GM23248 (cell line): ENCODE measurements at regions not wholly inside any gene's neighbourhood (a gene's known extent, or its start where the extent isn't known, plus 50 kb on each side); places are given as distances from the start of the nearest gene placed in this dataset.

Experiments
- EZH2 ChIP-seq: fragments of 200-600 bp; sonication (generic); IDR thresholded peaks from 2 replicates; pipeline ENCODE4 v1.6.1; 2018; ENCODE audit warnings: antibody characterized with exemption, mild to moderate bottlenecking; ENCODE audit not compliant: insufficient read depth, poor library complexity, severe bottlenecking
- EZH2phosphoT487 ChIP-seq: fragments of 200-600 bp; sonication (generic); IDR thresholded peaks from 2 replicates; pipeline ENCODE4 v1.6.1; 2018; ENCODE audit warnings: antibody characterized with exemption, moderate library complexity, mild to moderate bottlenecking, low read depth; ENCODE audit not compliant: insufficient read depth

DNA sequence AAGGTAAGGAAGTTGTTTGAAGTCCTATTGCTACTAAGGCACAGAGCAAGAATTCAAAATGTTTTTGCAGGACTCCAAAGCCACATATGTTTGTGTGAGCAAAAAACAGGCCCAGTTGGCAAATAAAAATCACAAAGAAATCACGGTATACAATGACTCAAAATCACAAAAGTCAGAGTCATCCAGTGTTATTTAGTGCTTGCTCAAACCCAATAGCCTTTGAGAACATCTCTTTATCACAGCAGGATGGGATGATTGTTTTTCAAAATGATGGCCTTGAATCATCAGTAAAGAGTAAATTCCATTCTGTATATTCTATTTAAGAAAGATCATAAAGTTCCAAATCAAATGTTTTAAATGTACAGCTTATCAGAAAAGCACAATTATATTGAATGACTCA lies 693.9 kb downstream of the REEP3 start:
- TF ChIP-seq EZH2phosphoT487 (no peak), EZH2 (no peak)
